ENCODE measurements at regions not wholly inside any gene's neighbourhood (a gene's known extent, or its start where the extent isn't known, plus 50 kb on each side); places are given as distances from the start of the nearest gene placed in this dataset.

GRCh38 chr13:84686458-84686857, 804.2 kb upstream of the SLITRK1 start:
- DNase-seq, result no peak

GRCh38 chr13:84684804-84685203, 802.5 kb upstream of the SLITRK1 start:
- no peak for DNase-seq

GRCh38 chr13:84684048-84684662, 801.9 kb upstream of the SLITRK1 start:
- no peak for DNase-seq

- DNase-seq, result no peak
These were observed 801.2 kb upstream of the SLITRK1 start for GRCh38 chr13:84683448-84683847.

DNA sequence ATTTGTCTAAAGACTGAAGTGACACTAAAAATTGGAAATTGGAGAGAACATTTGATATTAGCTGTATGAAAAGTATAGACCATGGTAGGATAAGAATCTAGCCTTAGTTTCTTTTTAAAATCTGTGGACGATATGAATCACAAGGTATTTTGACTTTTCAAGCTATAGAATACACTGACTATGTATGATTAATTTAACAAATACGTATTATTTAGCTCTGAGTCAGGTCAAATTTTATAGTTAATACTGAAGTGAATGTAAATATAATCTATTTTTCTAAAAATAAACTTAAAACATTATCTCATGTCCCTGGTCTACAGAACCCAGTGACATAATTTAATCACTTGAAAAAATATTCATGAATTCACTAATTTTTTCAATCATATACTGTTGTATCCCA, 795.6 kb upstream of the SLITRK1 start:
- no peak for DNase-seq

DNA sequence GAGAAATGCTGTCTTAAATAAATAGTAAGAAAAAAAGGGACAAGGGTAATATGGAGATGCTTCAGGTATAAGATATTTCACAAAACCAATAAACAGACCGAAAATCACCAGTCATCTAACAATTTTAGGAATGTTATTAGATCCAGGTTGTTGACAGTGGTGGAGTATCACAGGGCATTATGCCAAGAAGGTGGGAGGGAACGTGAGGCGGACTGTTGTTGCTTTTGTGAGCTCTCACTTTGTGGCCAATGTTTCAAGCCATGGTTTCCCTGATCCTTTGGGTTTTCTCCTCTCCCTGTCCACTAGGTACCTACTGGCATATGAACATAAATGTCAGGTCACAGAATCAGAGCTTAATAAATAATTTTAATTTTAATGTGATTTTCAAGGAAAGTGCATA, 790.3 kb upstream of the SLITRK1 start:
- no peak for DNase-seq

- DNase-seq, result no peak
These were observed 788.0 kb upstream of the SLITRK1 start for GRCh38 chr13:84670245-84670644.

DNA sequence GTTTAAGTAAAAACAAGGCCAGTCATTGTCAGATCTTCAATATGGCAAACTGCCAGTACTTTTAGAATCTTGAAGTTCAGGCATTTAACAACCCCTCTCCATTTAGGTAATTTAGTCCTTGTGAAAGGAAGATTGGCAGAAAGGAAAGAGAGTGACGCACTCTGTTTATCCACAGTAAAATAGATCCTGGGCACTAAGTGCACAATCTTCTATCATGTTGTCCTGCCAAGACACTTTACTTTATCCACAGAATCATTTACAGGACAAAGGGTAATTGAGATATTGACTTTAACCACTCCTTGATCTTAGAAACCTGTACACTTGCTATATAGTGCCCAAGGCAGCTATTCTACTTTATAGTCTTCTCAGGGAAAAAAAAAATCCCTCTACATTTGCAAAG, 786.4 kb upstream of the SLITRK1 start:
- DNase-seq, result no peak

- no peak for DNase-seq
These were observed 780.2 kb upstream of the SLITRK1 start for GRCh38 chr13:84662491-84662890.

GRCh38 chr13:84661718-84662117, 779.4 kb upstream of the SLITRK1 start:
- no peak for DNase-seq

DNA sequence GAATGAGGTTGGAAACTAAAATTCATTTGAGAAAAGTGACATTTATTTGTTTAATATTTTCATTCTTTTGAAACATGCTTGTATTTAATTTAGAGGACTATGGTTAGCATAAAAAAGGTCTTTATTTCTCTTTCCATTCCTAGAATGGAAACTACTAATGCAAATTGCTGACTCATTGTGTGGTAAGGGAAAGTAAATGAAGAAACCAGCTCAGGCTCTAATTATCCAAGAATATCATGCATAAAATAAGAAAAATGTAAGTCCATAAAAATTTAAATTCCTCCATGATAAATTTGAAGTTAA, 777.0 kb upstream of the SLITRK1 start:
- DNase-seq, result no peak

DNA sequence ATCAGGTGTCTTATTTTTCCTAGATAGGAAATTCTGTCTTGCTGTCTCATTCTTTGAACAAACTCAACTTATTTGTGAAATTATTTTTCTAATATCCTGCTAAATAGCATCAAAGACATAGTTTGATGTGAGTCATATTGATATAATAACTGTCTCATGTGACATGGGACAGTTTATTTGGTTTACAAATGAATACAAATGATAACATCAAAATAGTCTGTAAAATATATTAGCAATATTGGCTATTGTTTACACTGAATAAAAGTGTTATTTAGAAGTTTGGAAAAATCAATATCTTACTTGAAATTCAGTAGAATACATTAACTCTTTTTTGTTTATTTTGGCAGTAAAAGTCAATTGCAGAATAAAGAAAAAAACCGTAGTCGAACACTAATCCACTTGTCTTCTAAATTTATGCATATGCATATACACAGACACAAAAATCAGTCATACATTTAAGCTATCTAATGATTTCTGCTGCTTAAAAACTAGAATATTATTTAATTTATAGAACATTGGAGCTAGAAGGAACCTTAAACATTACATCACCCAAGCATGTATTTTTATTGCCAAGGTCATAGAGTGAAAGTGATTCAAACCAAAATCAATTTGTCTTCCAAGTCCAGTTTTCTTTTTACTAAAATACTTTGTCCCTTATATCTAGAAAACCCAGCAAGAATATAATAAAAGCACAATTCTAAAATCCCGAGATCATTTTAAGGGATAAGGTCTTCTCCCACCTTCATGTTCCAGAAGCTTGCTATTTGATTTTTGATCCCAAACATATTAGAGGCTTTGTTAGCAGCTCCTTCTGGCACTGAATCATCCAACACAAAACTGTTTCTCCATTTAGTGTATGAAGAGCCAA, 776.5 kb upstream of the SLITRK1 start:
- no peak for DNase-seq

- no peak for DNase-seq
These were observed 773.4 kb upstream of the SLITRK1 start for GRCh38 chr13:84655677-84656076.

DNA sequence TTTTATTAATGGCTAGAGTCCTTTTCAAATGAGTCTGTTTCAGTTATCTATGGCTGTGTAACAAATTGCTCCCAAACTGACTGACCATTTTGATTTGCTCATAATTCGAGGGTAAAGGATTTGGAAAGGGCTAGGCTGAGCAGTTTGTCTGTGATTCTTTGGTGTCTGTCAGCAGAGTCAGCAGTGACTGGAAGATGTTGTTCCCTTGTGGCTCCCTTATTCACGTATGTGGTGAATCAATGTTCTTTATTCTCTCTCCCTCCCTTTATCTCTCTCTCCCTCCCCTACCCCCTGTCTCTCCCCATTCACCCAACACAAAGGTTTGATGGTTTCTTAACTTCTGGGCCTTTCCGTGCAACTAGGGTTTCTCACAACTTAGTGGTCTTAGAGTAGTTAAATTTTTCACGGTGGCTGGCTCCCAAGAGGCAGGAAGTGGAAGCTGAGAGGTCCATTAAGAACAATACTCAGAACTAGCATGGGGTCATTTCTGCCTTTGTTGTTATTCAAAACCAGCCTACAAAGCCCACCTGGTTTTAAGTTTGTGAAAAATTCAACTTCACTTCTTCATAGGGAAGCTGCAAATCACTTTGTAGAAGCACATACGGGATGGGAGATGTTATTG, 772.5 kb upstream of the SLITRK1 start:
- no peak for DNase-seq

DNA sequence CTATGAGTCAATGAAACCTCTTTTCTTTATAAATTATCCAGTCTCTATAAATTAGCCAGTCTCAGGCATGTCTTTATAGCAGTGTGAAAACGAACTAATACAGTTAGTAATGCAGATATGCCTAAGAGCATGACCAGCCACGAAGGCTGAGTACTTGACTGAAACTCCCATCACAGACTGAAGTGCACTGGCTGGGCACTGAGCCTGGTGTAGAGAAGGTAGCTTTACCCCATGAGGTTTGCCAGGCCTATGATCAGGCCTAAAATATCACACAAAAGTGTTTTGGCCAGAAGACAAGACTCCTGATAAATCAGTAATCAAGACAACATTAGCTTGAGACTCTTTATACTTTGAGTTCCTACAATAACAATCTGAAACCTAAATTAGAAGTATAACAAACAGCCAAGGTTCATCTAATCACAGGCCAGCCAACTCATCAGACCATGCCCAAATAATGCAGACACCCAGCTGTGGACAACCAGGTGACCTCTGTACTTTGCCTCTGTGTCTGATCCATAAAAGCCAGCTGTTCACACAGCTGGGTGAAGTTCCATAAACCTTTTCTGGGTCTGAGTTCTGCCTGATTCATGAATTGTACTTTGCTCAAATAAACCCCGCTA, 771.8 kb upstream of the SLITRK1 start:
- no peak for DNase-seq

DNA sequence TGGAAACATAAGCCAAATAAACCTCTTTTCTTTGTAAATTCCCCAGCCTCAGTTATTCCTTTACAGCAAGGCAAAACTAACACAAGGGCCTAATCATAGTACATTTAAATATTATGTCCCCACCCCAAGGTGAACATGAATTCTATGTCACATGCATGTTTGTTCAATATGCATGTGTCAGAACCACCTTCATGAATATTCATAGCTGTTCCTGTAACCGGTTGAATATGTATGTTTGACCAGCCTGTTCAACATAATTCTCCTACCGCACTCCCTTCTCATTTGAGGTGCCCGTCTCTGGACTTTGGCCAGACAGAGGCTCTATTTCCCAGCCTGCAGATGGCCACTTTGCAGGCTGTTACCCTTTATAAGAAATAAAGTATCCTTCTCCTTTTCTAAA, 769.4 kb upstream of the SLITRK1 start:
- DNase-seq, result no peak

DNA sequence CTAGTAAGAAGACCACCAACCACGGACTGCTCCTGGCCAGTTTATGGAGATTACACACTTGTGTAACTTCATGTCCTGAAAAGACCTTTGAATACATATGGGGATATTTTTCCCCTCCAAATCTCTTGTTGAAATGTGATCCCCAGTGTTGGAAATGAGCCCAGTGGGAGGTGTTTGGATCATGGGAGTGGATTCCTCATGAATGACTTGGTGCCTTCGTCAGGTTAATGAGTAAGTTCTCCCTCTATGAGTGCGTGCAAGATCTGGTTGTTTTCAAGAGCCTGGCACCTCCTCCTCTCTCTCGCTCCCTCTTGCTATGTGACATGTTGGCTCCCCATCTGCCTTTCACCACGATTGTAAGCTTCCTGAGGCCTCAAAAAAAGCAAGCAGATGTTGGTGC, 769.0 kb upstream of the SLITRK1 start:
- no peak for DNase-seq

DNA sequence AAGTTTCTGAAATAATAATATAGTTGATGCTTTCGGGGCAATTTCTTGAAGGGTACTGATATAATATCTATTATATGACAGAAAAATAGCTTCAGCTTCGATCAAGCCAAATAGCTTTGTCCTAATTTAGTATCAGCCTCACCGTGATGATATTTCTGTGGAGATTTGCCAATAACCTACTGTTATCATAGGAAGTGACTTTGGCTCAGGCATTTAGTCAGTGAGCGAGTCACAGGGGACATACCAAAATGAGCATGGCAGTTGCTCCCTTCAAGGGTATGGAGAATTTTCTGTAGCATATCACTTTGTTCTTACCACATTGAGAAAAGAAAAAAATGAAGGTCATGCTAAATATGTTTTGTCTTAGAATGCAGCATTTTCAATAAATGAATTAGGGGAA, 767.6 kb upstream of the SLITRK1 start:
- no peak for DNase-seq

DNA sequence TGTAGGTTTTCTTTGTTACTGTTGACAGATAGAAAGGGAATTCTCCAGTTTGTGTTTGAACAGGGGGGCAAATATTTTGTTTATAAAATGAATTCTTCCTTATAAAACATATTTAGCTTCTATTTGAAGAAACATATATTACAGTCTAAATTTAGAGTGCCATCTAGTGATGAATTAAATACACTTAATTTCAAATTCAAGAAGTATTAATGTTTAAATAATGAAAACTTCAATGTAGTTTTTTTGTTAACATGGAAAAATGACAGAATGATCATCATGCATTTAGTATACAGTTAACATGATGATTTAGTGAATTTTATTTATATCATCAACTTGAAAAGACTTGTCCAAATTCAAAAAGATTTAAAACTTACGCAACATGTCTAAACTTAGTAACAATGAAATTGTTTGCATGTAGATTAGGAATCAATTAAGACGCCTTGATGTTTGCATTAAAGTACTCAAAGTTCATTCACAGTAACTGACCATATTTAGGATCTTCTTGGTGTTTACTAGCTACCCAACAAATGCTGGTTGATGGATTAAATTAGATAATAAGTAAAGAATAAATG, 765.9 kb upstream of the SLITRK1 start:
- DNase-seq, result no peak

DNA sequence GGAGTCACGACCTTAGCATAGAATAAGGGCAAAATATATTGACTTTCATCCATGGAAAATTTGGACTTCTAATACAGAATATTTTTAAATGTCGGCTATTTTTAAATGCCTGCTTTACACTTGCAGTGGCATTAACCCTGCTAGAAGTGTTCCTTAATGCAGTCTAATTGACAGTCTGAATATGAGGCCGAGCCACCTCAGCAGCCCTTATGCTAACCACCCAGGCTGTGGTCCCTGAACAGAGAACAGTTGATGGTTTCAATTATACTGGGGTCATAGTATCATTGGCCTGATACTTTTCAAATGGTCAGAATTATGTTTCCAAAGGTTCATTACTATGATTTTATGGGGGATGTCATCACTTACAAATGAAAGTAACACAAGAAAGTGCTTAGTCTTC, 764.7 kb upstream of the SLITRK1 start:
- DNase-seq, result no peak

GRCh38 chr13:84645196-84646012, 763.1 kb upstream of the SLITRK1 start:
- no peak for DNase-seq

DNA sequence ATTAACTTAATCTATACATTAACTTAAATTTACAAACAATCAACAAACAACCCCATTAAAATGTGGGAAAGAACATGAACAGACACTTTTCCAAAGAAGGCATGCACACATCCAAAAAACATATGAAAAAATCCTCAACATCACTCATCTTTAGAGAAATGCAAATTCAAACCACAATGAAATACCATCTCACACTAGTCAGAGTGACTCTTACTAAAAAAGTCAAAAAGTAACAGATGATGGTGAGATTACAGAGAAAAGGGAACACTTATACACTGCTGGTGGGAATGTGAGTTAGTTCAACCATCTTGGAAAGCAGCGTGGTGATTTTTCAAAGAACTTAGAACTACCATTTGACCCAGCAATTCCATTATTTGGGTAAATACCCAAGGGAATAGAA, 759.2 kb upstream of the SLITRK1 start:
- no peak for DNase-seq

GRCh38 chr13:84640691-84641090, 758.4 kb upstream of the SLITRK1 start:
- no peak for DNase-seq

Data from DMS153 (cell line).